HuH-7 (cell line): ENCODE measurements at regions not wholly inside any gene's neighbourhood (a gene's known extent, or its start where the extent isn't known, plus 50 kb on each side); places are given as distances from the start of the nearest gene placed in this dataset.

ENCODE experiments used
- DNase-seq: peaks from one replicate; pipeline ENCODE4 v3.0.0; 2011; ENCODE audit warnings: low spot score

GRCh38 chr1:235011599-235012435 lies 116.8 kb downstream of the TOMM20 start:
- no peak for DNase-seq

- no peak for DNase-seq
These were observed 117.5 kb downstream of the TOMM20 start for GRCh38 chr1:235011064-235011598.

- DNase-seq: no peak
These were observed 118.9 kb downstream of the TOMM20 start for GRCh38 chr1:235009561-235010306.

GRCh38 chr1:235009074-235009473 lies 119.6 kb downstream of the TOMM20 start:
- no peak for DNase-seq

GRCh38 chr1:235008239-235008638 lies 120.4 kb downstream of the TOMM20 start:
- DNase-seq: no peak

- no peak for DNase-seq
These were observed 121.8 kb downstream of the TOMM20 start for GRCh38 chr1:235006816-235007215.

GRCh38 chr1:235006132-235006721 lies 122.4 kb downstream of the TOMM20 start:
- no peak for DNase-seq

GRCh38 chr1:235004840-235005391 lies 123.7 kb downstream of the TOMM20 start:
- no peak for DNase-seq

- no peak for DNase-seq
These were observed 124.4 kb downstream of the TOMM20 start for GRCh38 chr1:235004276-235004675.

GRCh38 chr1:235002706-235003300 lies 125.8 kb downstream of the TOMM20 start:
- DNase-seq: no peak

GRCh38 chr1:234999513-234999940 lies 129.1 kb downstream of the TOMM20 start:
- DNase-seq: no peak

GRCh38 chr1:234997896-234998741 lies 130.5 kb downstream of the TOMM20 start:
- no peak for DNase-seq

GRCh38 chr1:234997201-234997895 lies 131.3 kb downstream of the TOMM20 start:
- no peak for DNase-seq

GRCh38 chr1:234996245-234996757 lies 132.3 kb downstream of the TOMM20 start:
- no peak for DNase-seq

GRCh38 chr1:234994436-234995295 lies 134.0 kb downstream of the TOMM20 start:
- no peak for DNase-seq

GRCh38 chr1:234992065-234992464 lies 136.6 kb downstream of the TOMM20 start:
- no peak for DNase-seq

- no peak for DNase-seq
These were observed 137.5 kb downstream of the TOMM20 start for GRCh38 chr1:234990874-234991801.

- DNase-seq: no peak
These were observed 138.3 kb downstream of the TOMM20 start for GRCh38 chr1:234990328-234990675.
